HG03095 (cell line): ENCODE measurements at regions not wholly inside any gene's neighbourhood (a gene's known extent, or its start where the extent isn't known, plus 50 kb on each side); places are given as distances from the start of the nearest gene placed in this dataset.

Experiments used
- ATAC-seq: cut with Tn5 transposase; IDR thresholded peaks from one replicate; pipeline ENCODE4 v1.9.1; 2021; ENCODE audit warnings: moderate library complexity; ENCODE audit not compliant: unreplicated experiment

DNA sequence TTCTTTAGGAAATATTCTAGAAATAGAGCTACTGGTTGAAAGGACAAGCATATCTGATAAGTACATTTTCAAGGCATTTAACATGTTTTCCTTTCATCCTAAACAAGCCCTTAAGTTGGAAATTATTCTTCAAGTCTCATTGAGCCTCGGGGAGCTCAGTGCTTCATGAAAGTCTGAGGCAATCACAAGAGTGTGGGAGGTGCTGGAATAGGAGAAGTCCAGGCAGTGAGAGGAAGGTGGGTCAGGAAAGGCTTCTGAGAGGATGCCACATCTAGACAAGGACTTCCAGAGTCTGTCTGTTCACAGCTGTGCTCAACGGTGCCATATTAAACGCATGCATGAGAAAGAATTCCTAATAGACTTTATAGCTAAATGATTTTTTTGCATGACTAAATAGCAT is 69.8 kb downstream of the CD83 start:
- no peak for ATAC-seq

DNA sequence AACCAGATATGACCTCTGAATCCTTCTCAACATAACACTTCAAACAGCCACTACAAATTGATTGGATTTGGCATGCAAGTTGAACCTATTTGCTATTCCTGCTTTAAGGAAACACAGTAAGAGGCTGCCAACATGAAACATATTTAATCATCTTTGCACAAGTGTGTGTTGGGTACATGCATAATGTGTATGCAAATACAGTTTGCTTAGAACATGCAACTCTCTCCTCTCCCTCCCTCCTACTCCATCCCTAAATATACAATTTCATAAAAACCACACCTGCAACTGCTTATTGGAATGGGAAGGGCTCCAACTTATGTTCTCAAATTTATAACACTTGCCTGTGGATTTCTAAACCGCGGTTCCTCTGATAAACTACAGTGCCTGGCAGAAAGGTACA is 71.5 kb downstream of the CD83 start:
- no peak for ATAC-seq

DNA sequence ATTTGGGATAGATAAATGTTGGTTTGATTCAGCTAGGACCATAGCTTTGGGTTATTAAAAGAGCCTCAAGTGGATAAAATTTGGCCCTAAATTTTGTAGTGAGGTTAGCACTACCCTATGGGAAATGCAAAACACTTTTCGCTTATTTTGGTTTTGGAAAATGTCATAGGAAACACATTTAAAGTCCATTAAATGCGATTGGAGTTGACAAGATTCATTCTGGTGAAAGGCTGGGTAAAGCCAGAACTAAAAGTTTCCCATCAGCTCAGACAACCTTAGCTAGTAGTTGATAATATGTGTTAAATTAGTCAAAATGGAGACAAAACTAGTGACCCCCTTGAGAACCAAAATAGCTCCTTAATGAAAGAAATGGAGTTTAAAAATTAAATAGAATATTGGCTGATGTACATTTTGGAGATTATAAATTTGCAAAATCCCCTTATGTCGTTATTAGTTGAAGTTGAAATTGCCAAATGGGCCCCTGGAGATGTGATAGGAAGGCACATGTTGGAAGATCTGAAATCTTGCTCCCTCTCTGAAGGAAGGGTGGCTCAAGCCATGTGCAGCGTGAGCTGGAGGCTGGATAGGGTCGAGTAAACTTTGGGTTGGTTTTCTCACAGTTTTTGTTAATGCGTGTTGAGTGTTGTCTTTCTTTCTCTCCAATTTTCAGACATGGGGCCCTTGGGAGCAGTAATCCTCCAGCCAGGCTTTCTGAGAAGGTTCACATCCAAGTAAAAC is 72.8 kb downstream of the CD83 start:
- ATAC-seq, result no peak

DNA sequence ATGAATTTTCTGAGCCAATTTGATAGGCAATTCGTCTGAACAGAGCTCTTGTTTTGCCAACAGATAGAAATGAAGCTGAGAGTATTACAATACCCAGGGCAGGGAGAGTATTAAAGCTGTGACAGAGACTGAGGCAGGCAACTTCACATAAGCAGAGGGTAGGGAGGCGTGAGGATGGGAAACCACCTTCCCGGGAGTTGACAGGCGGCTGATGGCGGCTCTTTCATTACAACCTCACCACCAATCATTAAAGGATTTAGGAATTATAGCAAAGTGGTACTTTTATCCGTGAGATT is 73.3 kb downstream of the CD83 start:
- ATAC-seq, result no peak

GRCh38 chr6:14191761-14192160 is 74.2 kb downstream of the CD83 start:
- no peak for ATAC-seq

- no peak for ATAC-seq
These were observed 74.7 kb downstream of the CD83 start for GRCh38 chr6:14192216-14192788.

DNA sequence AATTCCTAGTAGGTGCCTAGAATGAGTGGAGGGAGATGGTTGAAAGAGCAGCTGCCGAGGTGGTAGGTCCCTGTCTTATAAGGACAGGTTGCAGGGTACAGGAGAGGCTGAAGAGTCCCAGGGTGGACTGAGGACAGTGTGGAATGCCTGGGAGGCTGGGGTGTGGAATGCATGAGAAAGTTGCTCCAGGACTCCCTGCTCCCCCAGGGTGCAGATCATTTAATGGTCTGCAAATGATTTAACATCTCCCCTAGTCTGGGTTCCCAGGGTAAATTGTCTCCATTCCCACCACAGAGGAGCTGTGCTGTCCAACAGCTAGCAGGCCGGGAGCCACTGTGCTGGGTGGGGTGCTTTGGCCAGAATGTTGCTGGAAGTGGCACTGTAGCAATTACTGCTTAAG is 76.0 kb downstream of the CD83 start:
- ATAC-seq, result no peak

GRCh38 chr6:14194483-14194882 is 76.9 kb downstream of the CD83 start:
- no peak for ATAC-seq

DNA sequence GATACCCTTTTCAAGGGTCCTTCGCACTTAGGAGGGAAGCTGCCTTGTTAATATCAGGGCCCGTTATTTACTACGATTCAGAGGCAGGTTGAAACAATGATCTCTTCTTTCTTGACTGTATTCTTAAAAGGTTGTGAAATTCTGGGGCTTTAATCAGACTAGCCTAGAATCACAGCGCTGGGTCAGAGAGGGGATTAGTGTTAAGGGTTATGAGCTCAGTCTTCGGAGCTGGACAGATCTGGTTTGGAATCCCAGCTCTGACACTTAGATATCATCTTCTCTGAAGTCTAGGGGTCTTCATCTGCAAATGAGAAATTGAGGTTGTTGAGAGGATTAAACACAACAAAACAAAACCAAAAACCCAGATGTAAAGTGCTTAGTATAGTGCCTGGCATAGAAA is 77.4 kb downstream of the CD83 start:
- no peak for ATAC-seq

GRCh38 chr6:14196026-14196425 is 78.5 kb downstream of the CD83 start:
- ATAC-seq, result no peak

DNA sequence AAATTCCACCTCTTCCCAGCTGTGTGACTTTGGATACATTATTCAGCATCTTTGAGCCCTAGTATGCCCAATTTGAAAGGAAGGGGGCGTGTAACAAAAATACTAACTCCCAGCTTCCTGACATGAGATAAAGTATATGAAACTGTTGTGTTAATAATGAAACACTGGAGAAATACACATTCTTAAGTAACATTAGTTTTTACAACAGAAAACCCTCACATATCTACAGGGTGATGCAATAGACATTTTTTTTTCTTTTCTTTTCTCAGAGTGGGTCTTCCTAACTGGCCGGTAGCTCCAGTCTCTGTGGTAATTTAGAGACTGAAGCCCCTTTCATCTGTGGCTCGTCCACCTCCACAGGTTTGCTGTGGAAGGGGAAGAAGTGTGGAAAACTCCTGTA is 79.5 kb downstream of the CD83 start:
- ATAC-seq, result no peak

DNA sequence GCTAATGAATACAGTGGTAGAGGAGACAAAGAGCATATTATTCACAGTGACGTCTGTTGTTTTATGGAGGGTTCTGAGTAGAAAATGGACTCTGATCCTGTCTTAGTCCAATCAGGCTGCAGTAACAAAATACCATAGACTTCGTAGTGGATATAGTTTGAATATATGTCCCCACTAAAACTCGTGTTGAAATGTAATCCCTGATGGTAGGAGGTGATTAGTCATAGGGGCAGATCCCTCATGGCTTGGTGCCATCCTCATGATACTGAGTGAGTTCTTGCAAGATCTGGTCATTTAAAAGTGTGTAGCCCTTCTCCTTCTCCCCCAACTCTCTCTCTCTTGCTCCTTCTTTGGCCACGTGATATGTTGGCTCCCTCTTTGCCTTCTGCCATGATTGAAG is 82.5 kb downstream of the CD83 start:
- no peak for ATAC-seq

GRCh38 chr6:14202947-14203346 is 85.4 kb downstream of the CD83 start:
- ATAC-seq, result no peak

- no peak for ATAC-seq
These were observed 88.8 kb downstream of the CD83 start for GRCh38 chr6:14206391-14206790.

GRCh38 chr6:14207448-14207847 is 89.9 kb downstream of the CD83 start:
- no peak for ATAC-seq

DNA sequence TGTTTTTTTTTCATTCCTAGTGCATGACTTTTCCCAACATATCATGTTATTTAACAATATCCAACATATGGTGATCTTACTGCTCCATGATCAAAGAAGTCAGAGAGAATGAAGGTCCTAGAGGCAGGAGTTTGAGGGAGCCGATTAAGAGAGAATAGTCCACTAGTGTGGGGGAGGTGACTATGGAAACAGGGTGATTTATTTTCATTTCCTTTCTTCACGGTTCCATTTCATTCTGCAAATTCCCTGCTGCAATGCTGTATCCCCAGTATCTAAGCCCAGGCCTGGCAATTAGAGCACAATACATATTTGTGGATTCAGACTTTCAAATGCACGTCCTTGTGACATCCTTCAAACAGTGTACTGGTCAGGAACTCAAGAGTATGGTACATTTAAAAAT is 91.4 kb downstream of the CD83 start:
- no peak for ATAC-seq

GRCh38 chr6:14210077-14210476 is 92.5 kb downstream of the CD83 start:
- no peak for ATAC-seq

DNA sequence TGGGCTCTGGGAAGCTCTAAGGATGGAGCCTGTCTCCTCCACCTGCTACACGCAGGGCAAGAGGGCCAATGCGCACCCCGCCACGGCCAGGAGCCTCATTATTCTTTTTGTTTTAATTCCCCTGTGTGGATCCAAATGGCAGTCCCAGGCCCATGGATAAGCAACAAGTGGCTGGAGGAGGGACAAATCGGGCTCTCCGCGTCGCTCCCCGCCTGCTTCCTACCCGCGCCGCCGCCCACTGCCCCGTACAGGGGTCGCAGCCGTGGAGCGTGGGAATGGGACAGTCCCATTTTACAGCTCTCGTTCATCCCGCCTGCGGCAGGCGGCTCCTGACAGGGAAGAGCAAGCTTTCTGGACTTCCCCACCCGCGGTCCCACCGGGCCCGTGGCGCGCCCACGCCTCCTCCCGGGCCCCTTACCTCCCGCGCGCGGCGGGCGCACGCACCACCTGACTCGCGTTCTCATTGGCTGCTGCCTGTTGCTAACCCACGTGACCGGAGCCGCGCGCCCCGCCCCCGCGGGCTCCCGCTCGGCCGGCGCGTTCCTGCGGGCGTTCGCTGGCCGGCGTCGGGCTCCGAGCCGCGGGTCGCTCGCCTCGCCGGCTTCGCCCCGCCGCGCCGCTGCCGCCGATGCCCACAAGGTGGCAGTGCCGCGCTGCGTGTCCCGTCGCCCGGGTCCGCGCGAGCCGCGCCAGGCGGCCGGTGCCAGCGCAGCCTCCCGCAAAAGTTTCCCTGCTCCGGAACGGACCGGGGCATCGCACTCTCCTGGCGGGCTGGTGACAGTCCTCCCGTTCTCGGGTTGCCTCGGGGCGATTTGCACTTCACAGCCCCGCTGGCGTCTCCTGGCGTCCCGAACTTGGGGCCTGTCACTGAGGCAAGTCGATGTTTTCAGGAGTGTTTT is 93.3 kb downstream of the CD83 start:
- ATAC-seq, result peak; percentile 92

DNA sequence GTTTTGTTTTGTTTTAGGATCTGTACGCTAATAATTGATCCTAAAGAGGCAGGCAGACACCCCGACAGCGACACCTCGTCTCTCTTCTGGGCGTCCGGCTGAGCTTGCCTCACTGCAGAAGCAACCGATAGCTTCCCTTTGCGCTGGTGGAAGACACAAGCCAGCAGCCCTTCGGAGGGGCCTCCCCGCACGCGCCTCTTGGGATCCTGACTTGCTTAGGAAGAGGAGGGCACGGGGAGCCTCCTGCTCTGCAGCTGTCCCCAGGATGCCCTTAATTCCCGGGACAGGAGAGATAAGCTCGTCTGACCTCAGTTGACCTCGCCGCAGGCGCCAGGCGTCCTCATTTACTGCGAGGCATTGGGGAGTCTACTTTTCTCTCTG is 94.0 kb downstream of the CD83 start:
- ATAC-seq, result no peak

DNA sequence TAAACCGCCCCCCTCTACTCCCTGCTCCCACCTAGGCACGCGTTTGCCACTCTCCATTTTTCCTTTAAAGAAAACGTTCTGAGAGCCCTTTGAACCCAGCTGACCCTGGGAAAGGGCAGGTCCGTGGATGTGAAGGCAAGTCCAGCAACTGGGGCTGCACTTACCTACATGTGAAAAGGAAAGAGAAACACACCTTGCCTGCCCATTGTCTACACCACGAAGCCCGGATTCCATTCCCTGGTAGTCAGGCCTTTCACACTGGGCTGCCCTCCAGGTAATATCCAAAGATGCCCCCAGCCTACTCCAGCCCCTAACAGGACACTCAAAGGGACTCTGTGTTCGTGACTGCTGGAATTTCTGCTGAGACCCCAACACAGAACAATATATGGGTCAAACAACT is 94.4 kb downstream of the CD83 start:
- ATAC-seq, result no peak

- no peak for ATAC-seq
These were observed 95.1 kb downstream of the CD83 start for GRCh38 chr6:14212632-14213031.

- no peak for ATAC-seq
These were observed 99.5 kb downstream of the CD83 start for GRCh38 chr6:14216946-14217684.
